IPS-18a (cell line): ENCODE measurements at regions not wholly inside any gene's neighbourhood (a gene's known extent, or its start where the extent isn't known, plus 50 kb on each side); places are given as distances from the start of the nearest gene placed in this dataset.

Experiments
- H3K27ac ChIP-seq: one replicate; pipeline ENCODE4 v1.5.1; 2013; ENCODE audit warnings: low read length
- H3K27me3 ChIP-seq: one replicate; pipeline ENCODE4 v1.6.1; 2013; ENCODE audit warnings: mild to moderate bottlenecking, low read length; ENCODE audit not compliant: control insufficient read depth, insufficient read depth
- H3K36me3 ChIP-seq: one replicate; pipeline ENCODE4 v1.6.1; 2013; ENCODE audit warnings: low read depth, low read length; ENCODE audit not compliant: control insufficient read depth
- H3K4me1 ChIP-seq: one replicate; pipeline ENCODE4 v1.6.1; 2013; ENCODE audit warnings: low read depth, low read length; ENCODE audit not compliant: control insufficient read depth
- H3K4me3 ChIP-seq: one replicate; pipeline ENCODE4 v1.5.1; 2013; ENCODE audit warnings: low read length
- H3K9ac ChIP-seq: one replicate; pipeline ENCODE4 v1.6.1; 2013; ENCODE audit warnings: mild to moderate bottlenecking, low read length, moderate library complexity
- H3K9me3 ChIP-seq: one replicate; pipeline ENCODE4 v1.6.1; 2013; ENCODE audit warnings: low read depth, low read length; ENCODE audit not compliant: control insufficient read depth

GRCh38 chr14:65296402-65296801 is 116.1 kb upstream of the FUT8 start:
- H3K4me1 ChIP-seq: no peaks in the 10 kb centered on the region
- no peaks in the 10 kb centered on the region for H3K36me3 ChIP-seq
- no peak overlapping the region for H3K4me3 ChIP-seq
- H3K9me3 ChIP-seq: no peaks in the 10 kb centered on the region
- no peaks in the 10 kb centered on the region for H3K27me3 ChIP-seq
- H3K27ac ChIP-seq: no peak overlapping the region
- no peak overlapping the region for H3K9ac ChIP-seq

DNA sequence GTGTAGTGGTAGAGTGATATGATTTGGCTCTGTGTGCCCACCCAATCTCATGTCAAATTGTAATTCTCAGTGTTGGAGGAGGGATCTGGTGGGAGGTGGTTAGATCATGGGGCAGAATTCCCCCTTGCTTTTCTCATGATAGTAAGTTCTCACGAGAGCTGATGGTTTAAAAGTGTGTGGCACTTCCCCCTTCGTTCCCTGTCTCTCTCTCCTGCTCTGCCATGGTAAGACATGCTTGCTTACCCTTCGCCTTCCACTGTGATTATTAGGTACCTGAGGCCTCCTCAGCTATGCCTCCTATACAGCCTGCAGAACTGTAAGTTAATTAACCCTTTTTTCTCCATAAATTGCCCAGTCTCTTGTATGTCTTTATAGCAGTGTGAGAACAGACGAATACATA is 115.7 kb upstream of the FUT8 start:
- Histone ChIP-seq H3K4me1 (no peaks in the 10 kb centered on the region), H3K36me3 (no peaks in the 10 kb centered on the region), H3K27ac (no peak overlapping the region), H3K9me3 (no peaks in the 10 kb centered on the region), H3K27me3 (no peaks in the 10 kb centered on the region), H3K9ac (no peak overlapping the region), H3K4me3 (no peak overlapping the region)

- H3K4me3 ChIP-seq: no peak overlapping the region
Measured at GRCh38 chr14:65297744-65298143, 114.8 kb upstream of the FUT8 start.

GRCh38 chr14:65299826-65300225 is 112.7 kb upstream of the FUT8 start:
- no peak overlapping the region for H3K9ac ChIP-seq
- no peaks in the 10 kb centered on the region for H3K9me3 ChIP-seq
- no peak overlapping the region for H3K4me3 ChIP-seq
- no peaks in the 10 kb centered on the region for H3K27me3 ChIP-seq
- H3K36me3 ChIP-seq: no peaks in the 10 kb centered on the region
- no peak overlapping the region for H3K27ac ChIP-seq
- H3K4me1 ChIP-seq: peaks cover 11% of the 10 kb centered on the region

More at GRCh38 chr14:65297744-65298143, 114.8 kb upstream of the FUT8 start:
- Histone ChIP-seq H3K27me3 (no peaks in the 10 kb centered on the region), H3K9me3 (no peaks in the 10 kb centered on the region), H3K9ac (no peak overlapping the region), H3K4me1 (no peaks in the 10 kb centered on the region), H3K27ac (no peak overlapping the region), H3K36me3 (no peaks in the 10 kb centered on the region)

DNA sequence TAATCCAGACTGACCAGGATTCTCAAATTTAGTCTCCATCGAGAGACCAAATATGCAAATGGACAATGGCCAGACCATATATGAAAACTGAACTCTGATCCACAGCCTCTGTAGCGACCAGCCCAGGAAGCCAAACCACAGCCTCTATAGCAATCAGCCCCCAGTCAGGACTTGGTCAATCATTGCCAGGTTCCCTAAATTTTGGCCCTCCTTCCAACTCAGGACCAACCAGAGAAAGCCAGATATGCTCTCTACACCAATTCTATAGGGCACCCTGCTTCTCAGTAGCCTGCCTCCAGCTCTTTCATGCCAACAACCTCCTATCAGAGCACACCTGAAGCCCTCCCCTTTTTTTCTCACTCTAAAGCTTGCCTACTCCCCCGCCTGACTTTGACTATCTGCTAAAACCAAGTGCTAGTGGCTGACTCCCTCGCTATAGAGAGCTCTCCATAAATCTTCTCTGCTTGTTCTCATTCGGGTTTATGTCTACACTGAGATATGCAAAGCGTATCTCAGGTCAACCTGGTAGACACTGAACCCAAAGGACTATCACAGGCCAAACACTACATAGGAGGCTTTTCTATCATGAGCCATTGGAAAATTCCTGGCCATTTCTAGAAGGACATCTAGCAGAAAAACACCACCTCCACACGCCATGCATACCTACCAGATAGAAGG is 110.5 kb upstream of the FUT8 start:
- no peak overlapping the region for H3K27ac ChIP-seq
- H3K27me3 ChIP-seq: no peaks in the 10 kb centered on the region
- peaks cover 11% of the 10 kb centered on the region for H3K4me1 ChIP-seq
- H3K9ac ChIP-seq: no peak overlapping the region
- H3K9me3 ChIP-seq: no peaks in the 10 kb centered on the region
- no peak overlapping the region for H3K4me3 ChIP-seq
- no peaks in the 10 kb centered on the region for H3K36me3 ChIP-seq

DNA sequence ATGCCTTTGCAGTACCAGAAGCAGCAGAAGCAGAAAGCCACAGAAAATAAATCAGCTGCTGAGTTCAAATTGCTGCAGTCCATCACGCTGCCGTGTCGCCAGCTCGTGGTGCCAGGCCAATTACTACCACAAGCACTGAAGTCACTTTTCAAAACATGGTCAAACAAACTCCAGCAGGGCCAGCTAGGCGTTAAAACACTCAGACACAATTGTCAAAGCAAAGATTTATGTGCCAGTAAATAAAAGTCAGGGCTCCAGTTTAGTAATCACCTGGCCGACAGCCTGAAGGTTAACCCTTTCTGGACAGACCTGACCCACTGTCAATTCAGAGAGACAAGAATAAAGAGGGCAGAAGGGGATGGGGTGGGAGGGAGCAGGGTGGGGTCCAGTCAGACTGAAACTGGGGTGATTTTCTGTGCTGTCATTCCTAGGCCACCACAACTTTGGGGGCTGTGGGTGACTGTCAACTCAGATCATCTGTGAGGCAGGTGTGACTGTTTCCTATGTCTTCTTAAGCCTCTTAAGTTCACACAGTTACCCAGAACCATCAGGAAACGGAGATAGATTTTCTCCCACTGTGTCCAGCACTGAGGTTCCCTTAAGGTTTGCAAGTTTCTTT is 109.8 kb upstream of the FUT8 start:
- Histone ChIP-seq H3K27me3 (no peaks in the 10 kb centered on the region), H3K4me3 (no peak overlapping the region), H3K36me3 (no peaks in the 10 kb centered on the region), H3K4me1 (peaks cover 11% of the 10 kb centered on the region), H3K9me3 (no peaks in the 10 kb centered on the region), H3K27ac (no peak overlapping the region), H3K9ac (no peak overlapping the region)

DNA sequence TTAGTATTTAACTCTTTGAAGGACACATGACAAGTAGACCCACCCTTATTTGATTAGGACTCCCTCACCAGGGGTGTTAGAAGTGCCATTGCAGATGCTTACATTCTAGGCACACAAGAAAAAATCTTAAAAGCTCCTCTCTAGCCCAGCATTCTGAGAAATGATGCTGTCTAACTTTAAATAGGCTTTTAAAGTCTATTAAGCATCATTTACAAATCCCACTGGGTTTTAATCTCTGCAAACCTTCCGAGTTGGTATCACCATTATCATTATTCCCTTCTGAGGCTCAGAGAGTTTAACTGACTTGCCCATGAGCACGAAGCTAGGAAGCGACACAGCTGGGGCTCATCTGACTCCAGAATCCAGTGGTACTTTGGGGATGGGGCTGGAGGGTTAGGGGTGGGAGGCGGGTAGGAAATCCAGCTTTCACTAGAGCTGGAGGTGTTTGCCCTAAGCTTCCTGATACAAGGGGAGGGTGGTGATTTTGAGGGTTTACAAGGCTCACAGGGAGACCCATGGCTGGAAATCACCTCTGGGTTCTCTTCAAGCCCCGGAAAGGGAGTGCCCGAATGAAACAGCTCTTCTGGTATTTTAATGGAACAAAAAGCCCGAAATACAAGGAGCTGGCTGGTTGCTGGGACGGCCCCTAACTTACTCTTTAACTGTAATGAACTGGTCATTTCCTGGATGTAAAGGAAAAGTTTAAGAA is 109.2 kb upstream of the FUT8 start:
- H3K4me1 ChIP-seq: peaks cover 11% of the 10 kb centered on the region

GRCh38 chr14:65303899-65304222 is 108.7 kb upstream of the FUT8 start:
- Histone ChIP-seq H3K27ac (no peak overlapping the region), H3K4me1 (peaks cover 11% of the 10 kb centered on the region), H3K9me3 (no peaks in the 10 kb centered on the region), H3K4me3 (no peak overlapping the region), H3K36me3 (no peaks in the 10 kb centered on the region), H3K9ac (no peak overlapping the region), H3K27me3 (no peaks in the 10 kb centered on the region)

More for the DNA sequence above, 109.2 kb upstream of the FUT8 start:
- Histone ChIP-seq H3K9ac (no peak overlapping the region), H3K27ac (no peak overlapping the region), H3K4me3 (no peak overlapping the region), H3K9me3 (no peaks in the 10 kb centered on the region), H3K36me3 (no peaks in the 10 kb centered on the region), H3K27me3 (no peaks in the 10 kb centered on the region)

DNA sequence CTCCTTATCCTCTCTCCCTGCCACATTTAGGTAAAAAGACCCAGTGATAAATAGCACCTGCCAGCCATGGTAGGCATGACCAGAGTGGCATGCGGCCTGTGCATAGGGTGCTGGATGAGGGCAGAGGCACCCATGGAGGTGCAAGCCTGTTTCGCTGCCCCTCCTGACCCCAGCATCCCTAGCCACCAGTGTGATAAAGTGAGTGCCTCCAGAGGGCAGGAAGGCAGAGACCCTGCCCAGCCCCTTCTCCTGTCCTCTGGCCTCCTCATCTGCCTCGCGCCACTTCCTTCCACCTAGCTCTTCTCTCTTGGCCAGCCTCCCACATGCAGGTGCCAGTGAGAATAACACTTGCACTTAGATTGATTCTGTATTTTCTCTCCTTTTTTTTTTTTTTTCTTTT is 108.3 kb upstream of the FUT8 start:
- Histone ChIP-seq H3K9me3 (no peaks in the 10 kb centered on the region), H3K27me3 (no peaks in the 10 kb centered on the region), H3K4me1 (peaks cover 11% of the 10 kb centered on the region), H3K27ac (no peak overlapping the region), H3K36me3 (no peaks in the 10 kb centered on the region), H3K9ac (no peak overlapping the region), H3K4me3 (no peak overlapping the region)

DNA sequence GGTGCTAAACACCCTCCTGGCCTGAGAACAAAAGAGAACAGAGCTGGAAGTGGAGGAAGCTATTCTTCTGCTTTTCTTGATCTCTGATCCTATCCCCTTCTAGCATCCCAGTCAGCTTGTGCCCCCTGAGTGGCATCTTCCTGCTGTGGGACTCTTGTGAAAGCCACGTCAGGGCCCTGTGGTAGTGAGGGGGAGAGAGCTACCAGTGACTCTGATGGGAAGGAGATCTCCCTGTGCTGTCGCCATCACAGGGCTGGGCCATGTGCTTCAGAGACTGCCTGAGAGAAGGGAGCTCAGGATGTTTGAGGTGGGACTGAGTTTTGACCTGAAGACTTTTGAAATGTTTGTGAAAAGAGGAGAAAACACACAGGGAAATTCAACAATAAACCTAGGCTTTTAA is 107.6 kb upstream of the FUT8 start:
- Histone ChIP-seq H3K27me3 (no peaks in the 10 kb centered on the region), H3K9ac (no peak overlapping the region), H3K36me3 (no peaks in the 10 kb centered on the region), H3K4me1 (peaks cover 11% of the 10 kb centered on the region), H3K27ac (no peak overlapping the region), H3K9me3 (no peaks in the 10 kb centered on the region), H3K4me3 (no peak overlapping the region)

- Histone ChIP-seq H3K4me3 (no peak overlapping the region), H3K36me3 (no peaks in the 10 kb centered on the region), H3K4me1 (peaks cover 5% of the 10 kb centered on the region), H3K9ac (no peak overlapping the region), H3K9me3 (no peaks in the 10 kb centered on the region), H3K27me3 (no peaks in the 10 kb centered on the region), H3K27ac (no peak overlapping the region)
Measured at GRCh38 chr14:65308536-65308935, 104.0 kb upstream of the FUT8 start.

- no peak overlapping the region for H3K9ac ChIP-seq
- no peaks in the 10 kb centered on the region for H3K4me1 ChIP-seq
- no peaks in the 10 kb centered on the region for H3K36me3 ChIP-seq
- no peak overlapping the region for H3K27ac ChIP-seq
- H3K4me3 ChIP-seq: no peak overlapping the region
- no peaks in the 10 kb centered on the region for H3K27me3 ChIP-seq
- no peaks in the 10 kb centered on the region for H3K9me3 ChIP-seq
Measured at GRCh38 chr14:65310568-65310967, 102.0 kb upstream of the FUT8 start.
